HCT116 (cell line): ENCODE measurements at regions not wholly inside any gene's neighbourhood (a gene's known extent, or its start where the extent isn't known, plus 50 kb on each side); places are given as distances from the start of the nearest gene placed in this dataset.

Experiments used
- ATAC-seq: fragments of 200-7000 bp; cut with Tn5 transposase; 2 replicates; pipeline ENCODE4 v1.9.1; 2020; ENCODE audit warnings: mild to moderate bottlenecking, moderate library complexity
- BruUV-seq: library from RNA; stranded (reverse); fragments of 400-500 nt; replicated peaks from 2 replicates; lab custom pipeline; 2021; lab: Mats Ljungman, UMichigan
- CTCF ChIA-PET: fragments of 300-600 bp; sonication (Branson Sonifier 250); formaldehyde crosslinking; loops from one replicate; lab custom pipeline; 2021; ENCODE audit warnings: antibody characterized with exemption; lab: Charles Lee
- POLR2A ChIA-PET: fragments of 300-600, 350-600 bp; sonication (Branson Sonifier 250); formaldehyde crosslinking; loops from one replicate; lab custom pipeline; 2021; ENCODE audit warnings: antibody characterized with exemption; lab: Charles Lee
- RAD21 ChIA-PET, 2 experiments: fragments of 300-600 bp; sonication (Branson Sonifier 250); formaldehyde crosslinking; loops; one replicate each; lab custom pipeline; 2023; ENCODE audit warnings: low total read pairs in 2 of 2; ENCODE audit not compliant: uncharacterized antibody in 2 of 2, unreplicated experiment in 2 of 2, low non-redundant PET in 1 of 2; lab: Charles Lee
- DNase-seq: peaks from one replicate; pipeline ENCODE4 v3.0.0-alpha.2; 2010; ENCODE audit warnings: low read depth, low spot score
- H2AFZ ChIP-seq: fragments of 200-600 bp; shearing (Covaris generic), sonication (generic); 2 replicates; pipeline ENCODE4 v1.6.1; 2017; ENCODE audit warnings: low read depth, mixed run types, mixed read lengths, antibody characterized with exemption, low read length; ENCODE audit not compliant: poor library complexity, severe bottlenecking
- H3K27ac ChIP-seq: 2 replicates; pipeline ENCODE4 v1.5.1; 2012; ENCODE audit warnings: low read depth, low read length
- H3K27me3 ChIP-seq: fragments of 200-600 bp; sonication (generic); 2 replicates; pipeline ENCODE4 v1.6.1; 2016; ENCODE audit warnings: mixed run types, low read length, mixed read lengths; ENCODE audit not compliant: insufficient read depth
- H3K36me3 ChIP-seq, 2 experiments: fragments of 200-500 bp in 1 of 2; fragments of 200-600 bp in 1 of 2; sonication (Bioruptor generic) in 1 of 2; sonication (generic) in 1 of 2; 2 replicates each; pipeline versions ENCODE4 v1.5.1 to v1.6.1; 2014 to 2016; ENCODE audit warnings: low read length in 2 of 2, inconsistent platforms in 1 of 2, mixed read lengths in 1 of 2, mixed run types in 1 of 2; ENCODE audit not compliant: insufficient read depth in 2 of 2, control insufficient read depth in 1 of 2
- H3K4me1 ChIP-seq, 2 experiments: fragments of 200-600 bp in 1 of 2; sonication (generic) in 1 of 2; 2 replicates each; pipeline versions ENCODE4 v1.5.1 to v1.6.1; 2012 to 2017; ENCODE audit warnings: low read length in 2 of 2, inconsistent platforms in 1 of 2, mild to moderate bottlenecking in 1 of 2, mixed read lengths in 1 of 2, mixed run types in 1 of 2, moderate library complexity in 1 of 2; ENCODE audit not compliant: insufficient read depth in 2 of 2, control insufficient read depth in 1 of 2
- H3K4me2 ChIP-seq: fragments of 200-600 bp; sonication (generic); 2 replicates; pipeline ENCODE4 v1.6.1; 2017; ENCODE audit warnings: mixed run types, low read length, mixed read lengths
- H3K4me3 ChIP-seq, 2 experiments: fragments of 200-600 bp in 1 of 2; sonication (generic) in 1 of 2; replicated peaks in 1 of 2; 2 replicates each; pipeline ENCODE4 v1.5.1; 2011 to 2016; ENCODE audit warnings: low read length in 2 of 2, control low read depth in 1 of 2, low read depth in 1 of 2, mild to moderate bottlenecking in 1 of 2, mixed read lengths in 1 of 2, mixed run types in 1 of 2
- H3K79me2 ChIP-seq: fragments of 200-600 bp; sonication (generic); 2 replicates; pipeline ENCODE4 v1.6.1; 2017; ENCODE audit warnings: mild to moderate bottlenecking, mixed run types, low read length, moderate library complexity, mixed read lengths; ENCODE audit not compliant: insufficient read depth
- H3K9ac ChIP-seq: fragments of 200-600 bp; sonication (generic); 2 replicates; pipeline ENCODE4 v1.6.1; 2016; ENCODE audit warnings: low read length, mixed read lengths
- H3K9me2 ChIP-seq: fragments of 200-600 bp; sonication (generic), shearing (Covaris generic); 2 replicates; pipeline ENCODE4 v1.6.1; 2017; ENCODE audit warnings: mixed run types, mild to moderate bottlenecking, moderate library complexity; ENCODE audit not compliant: insufficient read depth
- H3K9me3 ChIP-seq, 2 experiments: fragments of 200-500 bp in 1 of 2; fragments of 200-600 bp in 1 of 2; sonication (Bioruptor generic) in 1 of 2; sonication (generic) in 1 of 2; 2 replicates each; pipeline ENCODE4 v1.6.1; 2014 to 2017; ENCODE audit warnings: low read length in 2 of 2, mixed read lengths in 2 of 2, inconsistent platforms in 1 of 2, low read depth in 1 of 2, mild to moderate bottlenecking in 1 of 2, mixed run types in 1 of 2, moderate library complexity in 1 of 2; ENCODE audit not compliant: control insufficient read depth in 1 of 2, insufficient read depth in 1 of 2
- H4K20me1 ChIP-seq: fragments of 200-600 bp; sonication (generic), shearing (Covaris generic); 2 replicates; pipeline ENCODE4 v1.6.1; 2017; ENCODE audit warnings: mixed run types, mild to moderate bottlenecking, moderate library complexity; ENCODE audit not compliant: insufficient read depth
- ATF3 ChIP-seq: IDR thresholded peaks from 2 replicates; pipeline ENCODE4 v1.6.1; 2012
- CBX3 ChIP-seq: IDR thresholded peaks from 2 replicates; pipeline ENCODE4 v1.6.1; 2012; ENCODE audit warnings: low read depth
- CTCF ChIP-seq, 3 experiments: fragments of 200-600 bp in 1 of 3; sonication (generic) in 1 of 3; IDR thresholded peaks in 2 of 3; conservative IDR thresholded peaks in 1 of 3; 2 replicates each; pipeline ENCODE4 v1.5.1; 2012 to 2017; ENCODE audit warnings: low read depth in 2 of 3, low read length in 2 of 3, antibody characterized with exemption in 1 of 3, borderline replicate concordance in 1 of 3, control low read depth in 1 of 3, mild to moderate bottlenecking in 1 of 3, mixed read lengths in 1 of 3, mixed run types in 1 of 3, moderate library complexity in 1 of 3; ENCODE audit not compliant: insufficient read depth in 1 of 3
- EGR1 ChIP-seq: IDR thresholded peaks from 2 replicates; pipeline ENCODE4 v1.6.1; 2012; ENCODE audit warnings: low read depth
- ELF1 ChIP-seq: IDR thresholded peaks from 2 replicates; pipeline ENCODE4 v1.6.1; 2012; ENCODE audit warnings: low read depth, borderline replicate concordance
- EZH2 ChIP-seq: fragments of 200-600 bp; sonication (generic); IDR thresholded peaks from 2 replicates; pipeline ENCODE4 v1.6.1; 2017; ENCODE audit warnings: antibody characterized with exemption, mixed run types
- FOSL1 ChIP-seq: IDR thresholded peaks from 2 replicates; pipeline ENCODE4 v1.6.1; 2012; ENCODE audit warnings: low read depth
- MAX ChIP-seq: IDR thresholded peaks from 2 replicates; pipeline ENCODE4 v1.6.1; 2012
- POLR2AphosphoS5 ChIP-seq: IDR thresholded peaks from 2 replicates; pipeline ENCODE4 v1.6.1; 2011; ENCODE audit warnings: mild to moderate bottlenecking, low read depth, low read length, moderate library complexity
- RAD21 ChIP-seq: IDR thresholded peaks from 2 replicates; pipeline ENCODE4 v1.6.1; 2012; ENCODE audit warnings: low read depth, mild to moderate bottlenecking
- SP1 ChIP-seq: IDR thresholded peaks from 2 replicates; pipeline ENCODE4 v1.6.1; 2012; ENCODE audit warnings: low read depth
- SRF ChIP-seq: IDR thresholded peaks from 2 replicates; pipeline ENCODE4 v1.6.1; 2012; ENCODE audit warnings: low read depth
- TCF7L2 ChIP-seq: IDR thresholded peaks from 2 replicates; pipeline ENCODE4 v1.7.0; 2011; ENCODE audit warnings: borderline replicate concordance, inconsistent platforms; ENCODE audit not compliant: insufficient read depth, insufficient read length; ENCODE audit errors: extremely low read depth
- ZBTB33 ChIP-seq: IDR thresholded peaks from 2 replicates; pipeline ENCODE4 v1.6.1; 2011; ENCODE audit warnings: mild to moderate bottlenecking, low read length, moderate library complexity; ENCODE audit not compliant: insufficient replicate concordance; ENCODE audit errors: extremely low read depth
- ZFX ChIP-seq: fragments of 450-650 bp; IDR thresholded peaks from 2 replicates; pipeline ENCODE4 v1.6.1; 2017
- ZNF274 ChIP-seq: fragments of 200-500 bp; sonication (Bioruptor generic); IDR thresholded peaks from 2 replicates; pipeline ENCODE4 v1.6.1; 2014; ENCODE audit warnings: mild to moderate bottlenecking, low read depth, low read length, inconsistent platforms
- intact Hi-C: fragments of 100-400 bp; cut with micrococcal nuclease; formaldehyde crosslinking; loops from 2 replicates; pipeline ENCODE4 v1.10.0; 2022

- no peak for DNase-seq
- H3K4me2 ChIP-seq, result no peak overlapping the region
- no peaks in the 10 kb centered on the region for H3K36me3 ChIP-seq
- H3K4me3 ChIP-seq, result no peak overlapping the region
- no peaks in the 10 kb centered on the region for H3K9me3 ChIP-seq
- ATAC-seq, result no peak
- POLR2A ChIA-PET, result no interaction called here
- no peaks in the 10 kb centered on the region for H3K27me3 ChIP-seq
- no peak overlapping the region for H2AFZ ChIP-seq
- intact Hi-C loops, result no loop called here
- no peaks in the 10 kb centered on the region for H3K79me2 ChIP-seq
- CTCF ChIA-PET, result no interaction called here
- H3K9ac ChIP-seq, result no peak overlapping the region
- no peaks in the 10 kb centered on the region for H4K20me1 ChIP-seq
- BruUV-seq, result no TSS peak
- no peak for TF ChIP-seq ZBTB33
- TF ChIP-seq RAD21, result no peak
- H3K27ac ChIP-seq, result no peak overlapping the region
- RAD21 ChIA-PET, result no interaction called here
- H3K9me2 ChIP-seq, result no peaks in the 10 kb centered on the region
- peaks cover 0 to 17% of the 10 kb centered on the region in 2 experiments; a peak in 2 of 4 replicates for H3K4me1 ChIP-seq
These were observed 263.4 kb downstream of the FOXD2 start for GRCh38 chr1:47701283-47701682.

GRCh38 chr1:47701741-47702515 is 264.1 kb downstream of the FOXD2 start:
- Histone ChIP-seq H3K36me3 (no peaks in the 10 kb centered on the region), H3K9ac (no peak overlapping the region), H3K4me1 (peaks cover 0 to 10% of the 10 kb centered on the region in 2 experiments; a peak in 2 of 4 replicates), H2AFZ (no peak overlapping the region), H3K9me3 (no peaks in the 10 kb centered on the region), H4K20me1 (no peaks in the 10 kb centered on the region), H3K27me3 (no peaks in the 10 kb centered on the region), H3K4me2 (no peak overlapping the region), H3K9me2 (no peaks in the 10 kb centered on the region), H3K27ac (no peak overlapping the region), H3K4me3 (no peak overlapping the region), H3K79me2 (no peaks in the 10 kb centered on the region)
- RAD21 ChIA-PET, result no interaction called here
- intact Hi-C loops, result no loop called here
- DNase-seq (no peak), ATAC-seq (no peak)
- BruUV-seq, result no TSS peak
- POLR2A ChIA-PET, result no interaction called here
- CTCF ChIA-PET, result no interaction called here
- TF ChIP-seq MAX (no peak), ZFX (no peak), CTCF (IDR thresholded peaks at IDR 0.05 in 2 of 3, conservative IDR thresholded peaks at IDR 0.05 in 1 of 3; ENCODE audit: borderline replicate concordance in 1 of 3, insufficient read depth in 1 of 3, low read depth in 2 of 3, low read length in 2 of 3) (no peak), FOSL1 (no peak), SRF (no peak), ELF1 (no peak), TCF7L2 (no peak), ZNF274 (no peak), SP1 (no peak), POLR2AphosphoS5 (no peak), EGR1 (no peak), ATF3 (no peak), CBX3 (no peak), EZH2 (no peak)
